ENCODE measurements at regions not wholly inside any gene's neighbourhood (a gene's known extent, or its start where the extent isn't known, plus 50 kb on each side); places are given as distances from the start of the nearest gene placed in this dataset.

- no peak for FAIRE-seq
- DNase-seq (ENCODE audit: insufficient read length, low spot score) = no peak
- TF ChIP-seq POLR2A (IDR thresholded peaks at IDR 0.05; ENCODE audit: low read depth, low read length) = no peak
Observed at GRCh38 chr17:34843682-34844081, 117.6 kb downstream of the CCT6B start.

- no peak for TF ChIP-seq POLR2A (IDR thresholded peaks at IDR 0.05; ENCODE audit: low read depth, low read length)
- DNase-seq (ENCODE audit: insufficient read length, low spot score) (no peak), FAIRE-seq (no peak)
Observed at GRCh38 chr17:34842235-34842634, 119.0 kb downstream of the CCT6B start.

- DNase-seq (ENCODE audit: insufficient read length, low spot score) (no peak), FAIRE-seq (no peak)
- TF ChIP-seq POLR2A (IDR thresholded peaks at IDR 0.05; ENCODE audit: low read depth, low read length) = no peak
Observed at GRCh38 chr17:34841467-34841866, 119.8 kb downstream of the CCT6B start.

GRCh38 chr17:34840750-34841149, 120.5 kb downstream of the CCT6B start:
- no peak for DNase-seq (ENCODE audit: insufficient read length, low spot score)
- no peak for FAIRE-seq
- TF ChIP-seq POLR2A (IDR thresholded peaks at IDR 0.05; ENCODE audit: low read depth, low read length) = no peak

GRCh38 chr17:34837876-34838478, 123.3 kb downstream of the CCT6B start:
- TF ChIP-seq POLR2A (IDR thresholded peaks at IDR 0.05; ENCODE audit: low read depth, low read length) = no peak
- no peak for FAIRE-seq
- no peak for DNase-seq (ENCODE audit: insufficient read length, low spot score)

- TF ChIP-seq POLR2A (IDR thresholded peaks at IDR 0.05; ENCODE audit: low read depth, low read length) = no peak
- FAIRE-seq (no peak), DNase-seq (ENCODE audit: insufficient read length, low spot score) (no peak)
Observed at GRCh38 chr17:34832376-34832775, 128.9 kb downstream of the CCT6B start.

GRCh38 chr17:34827008-34827407, 134.3 kb downstream of the CCT6B start:
- DNase-seq (ENCODE audit: insufficient read length, low spot score) (no peak), FAIRE-seq (no peak)
- TF ChIP-seq POLR2A (IDR thresholded peaks at IDR 0.05; ENCODE audit: low read depth, low read length) = no peak

GRCh38 chr17:34826332-34826731, 134.9 kb downstream of the CCT6B start:
- no peak for FAIRE-seq
- no peak for TF ChIP-seq POLR2A (IDR thresholded peaks at IDR 0.05; ENCODE audit: low read depth, low read length)

GRCh38 chr17:34825884-34826283, 135.4 kb downstream of the CCT6B start:
- DNase-seq (ENCODE audit: insufficient read length, low spot score) = no peak
- no peak for FAIRE-seq
- no peak for TF ChIP-seq POLR2A (IDR thresholded peaks at IDR 0.05; ENCODE audit: low read depth, low read length)

More at GRCh38 chr17:34826332-34826731, 134.9 kb downstream of the CCT6B start:
- peak; percentile 45 for DNase-seq (ENCODE audit: insufficient read length, low spot score)

GRCh38 chr17:34825102-34825501, 136.2 kb downstream of the CCT6B start:
- no peak for DNase-seq (ENCODE audit: insufficient read length, low spot score)
- FAIRE-seq = no peak
- no peak for TF ChIP-seq POLR2A (IDR thresholded peaks at IDR 0.05; ENCODE audit: low read depth, low read length)

- no peak for FAIRE-seq
- DNase-seq (ENCODE audit: insufficient read length, low spot score) = no peak
- no peak for TF ChIP-seq POLR2A (IDR thresholded peaks at IDR 0.05; ENCODE audit: low read depth, low read length)
Observed at GRCh38 chr17:34823023-34823422, 138.2 kb downstream of the CCT6B start.

- FAIRE-seq (no peak), DNase-seq (ENCODE audit: insufficient read length, low spot score) (no peak)
- TF ChIP-seq POLR2A (IDR thresholded peaks at IDR 0.05; ENCODE audit: low read depth, low read length) = no peak
Observed at GRCh38 chr17:34822007-34822739, 139.1 kb downstream of the CCT6B start.

GRCh38 chr17:34820922-34821321, 140.3 kb downstream of the CCT6B start:
- TF ChIP-seq POLR2A (IDR thresholded peaks at IDR 0.05; ENCODE audit: low read depth, low read length) = no peak
- no peak for FAIRE-seq
- DNase-seq (ENCODE audit: insufficient read length, low spot score) = no peak

- no peak for TF ChIP-seq POLR2A (IDR thresholded peaks at IDR 0.05; ENCODE audit: low read depth, low read length)
- no peak for FAIRE-seq
- DNase-seq (ENCODE audit: insufficient read length, low spot score) = no peak
Observed at GRCh38 chr17:34820248-34820801, 140.9 kb downstream of the CCT6B start.

Data from H54 (cell line).